ENCODE measurements at regions not wholly inside any gene's neighbourhood (a gene's known extent, or its start where the extent isn't known, plus 50 kb on each side); places are given as distances from the start of the nearest gene placed in this dataset.

GRCh38 chr14:86961106-86961716 lies 1031.8 kb downstream of the GALC start:
- Histone ChIP-seq H3K36me3 (replicated peaks in 1 of 2; ENCODE audit: control insufficient read depth in 1 of 2, insufficient read depth in 2 of 2, low read length in 2 of 2) (no peaks in the 10 kb centered on the region), H3K4me2 (ENCODE audit: low read depth, low read length) (no peak overlapping the region), H3K9ac (ENCODE audit: insufficient read depth, low read depth, low read length) (no peak overlapping the region), H3K9me3 (ENCODE audit: low read length) (no peaks in the 10 kb centered on the region), H3K79me2 (ENCODE audit: insufficient read depth, low read length) (no peaks in the 10 kb centered on the region), H2AFZ (ENCODE audit: low read length) (no peak overlapping the region), H3K4me3 (replicated peaks in 1 of 3; ENCODE audit: insufficient read depth in 1 of 3, low read depth in 2 of 3, low read length in 3 of 3) (no peak overlapping the region), H3K4me1 (ENCODE audit: insufficient read depth, low read length) (no peaks in the 10 kb centered on the region), H4K20me1 (ENCODE audit: insufficient read depth, low read length) (no peaks in the 10 kb centered on the region), H3K27me3 (ENCODE audit: control insufficient read depth in 1 of 2, insufficient read depth in 2 of 2, low read length in 2 of 2) (no peaks in the 10 kb centered on the region; a peak in 1 of 5 replicates), H3K27ac (ENCODE audit: extremely low read length, insufficient read depth, low read length) (no peak overlapping the region)
- intact Hi-C loops (cut with micrococcal nuclease; ENCODE audit: unreplicated experiment) (loop anchor here (1.0 kb wide), 2 partner anchors 89 to 106 kb away; no protein-coding TSS in a partner anchor), in situ Hi-C loops (cut with HindIII; ENCODE audit: extremely low pct_ligation_motif_present, low pct_unique_long_range_greater_than_20kb) (no loop called here)
- TF ChIP-seq CTCF (CRISPR knock-in tag; IDR thresholded peaks at IDR 0.05) (peak; percentile 60), HMG20B (CRISPR knock-in tag; conservative IDR thresholded peaks at IDR 0.05) (no peak), ZMYM4 (CRISPR knock-in tag; IDR thresholded peaks at IDR 0.05) (no peak), ZKSCAN8 (CRISPR knock-in tag; IDR thresholded peaks at IDR 0.05; ENCODE audit: borderline replicate concordance) (no peak), SMC3 (IDR thresholded peaks at IDR 0.05; ENCODE audit: low read length) (peak; percentile 15; the same call in 1 of the 2 replicates), XBP1 (CRISPR knock-in tag; IDR thresholded peaks at IDR 0.05) (no peak), STAG1 (CRISPR knock-in tag; IDR thresholded peaks at IDR 0.05) (peak; percentile 56), ZNF513 (CRISPR knock-in tag; conservative IDR thresholded peaks at IDR 0.05) (no peak)
- ChIA-PET POLR2A (no interaction called here), CTCF (ENCODE audit: low intra/inter-chr PET ratio, low total read pairs) (no interaction called here)
- peak; percentile 84 for ATAC-seq
- no peak for FAIRE-seq
- DNase-seq (ENCODE audit: low spot score): peak; percentile 9
- BruUV-seq (replicated peaks): no TSS peak
- 0% methylated on average over 2 of the region's 2 CpGs for WGBS (ENCODE audit: low lambda C conversion rate)
